ENCODE measurements at regions not wholly inside any gene's neighbourhood (a gene's known extent, or its start where the extent isn't known, plus 50 kb on each side); places are given as distances from the start of the nearest gene placed in this dataset.

DNA sequence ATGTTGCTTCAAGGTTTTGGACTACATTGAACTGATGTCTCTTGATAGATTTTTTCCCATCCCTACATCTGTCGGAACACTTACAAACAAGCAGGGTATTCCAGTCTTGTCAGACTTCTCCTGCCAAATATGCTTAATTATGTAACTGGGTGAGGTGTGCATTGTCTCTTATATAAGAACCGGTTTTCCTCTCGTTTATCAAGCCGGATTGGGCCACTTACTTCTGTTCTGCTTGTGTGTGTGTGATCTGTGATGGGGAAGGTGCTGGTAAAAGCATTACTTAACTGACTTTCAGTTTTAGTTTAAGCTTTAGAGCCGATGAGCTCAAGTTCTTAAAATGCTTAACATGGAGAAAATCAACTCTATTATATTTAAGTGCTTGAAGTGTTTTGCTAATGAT, 57.9 kb downstream of the OTUD1 start:
- Histone ChIP-seq H2AFZ (ENCODE audit: low read length) (no peak overlapping the region), H3K23me2 (ENCODE audit: low read depth, low read length) (no peaks in the 10 kb centered on the region), H4K5ac (ENCODE audit: insufficient read length, low read depth, low read length) (no peak overlapping the region), H3K9me3 (ENCODE audit: insufficient read depth in 2 of 2, low read depth in 1 of 2, low read length in 1 of 2) (no peaks in the 10 kb centered on the region), H3K79me1 (ENCODE audit: low read depth, low read length) (no peaks in the 10 kb centered on the region), H3K9ac (replicated peaks in 1 of 4; ENCODE audit: extremely low read depth in 1 of 4, low read depth in 3 of 4, low read length in 3 of 4) (no peak overlapping the region), H3K27me3 (replicated peaks in 1 of 4; ENCODE audit: control insufficient read depth in 3 of 4, extremely low read depth in 1 of 4, insufficient read depth in 3 of 4, low read length in 3 of 4) (no peaks in the 10 kb centered on the region), H2BK5ac (ENCODE audit: low read depth, low read length) (no peak overlapping the region), H3K27ac (ENCODE audit: low read depth, low read length) (no peak overlapping the region), H3K79me2 (ENCODE audit: control insufficient read depth in 1 of 2, insufficient read depth in 2 of 2, low read length in 2 of 2) (no peaks in the 10 kb centered on the region), H3K4me1 (replicated peaks in 1 of 4; ENCODE audit: control insufficient read depth in 3 of 4, insufficient read depth in 4 of 4, low read length in 3 of 4) (peaks cover 0 to 2% (median 0%) of the 10 kb centered on the region in 4 experiments; a peak in 1 of 7 replicates), H4K20me1 (replicated peaks in 1 of 2; ENCODE audit: control insufficient read depth in 1 of 2, insufficient read depth in 2 of 2, low read length in 2 of 2) (no peaks in the 10 kb centered on the region), H2BK15ac (ENCODE audit: low read length) (no peak overlapping the region), H4K91ac (replicated peaks; ENCODE audit: insufficient read length, low read length) (no peak overlapping the region), H4K8ac (ENCODE audit: extremely low read depth, insufficient read depth, low read length) (no peak overlapping the region), H3K23ac (ENCODE audit: insufficient read length) (no peak overlapping the region), H2BK20ac (ENCODE audit: low read length) (no peak overlapping the region), H2BK120ac (replicated peaks; ENCODE audit: low read depth, low read length) (no peak overlapping the region), H2AK5ac (ENCODE audit: low read depth, low read length) (no peak overlapping the region), H3K56ac (replicated peaks; ENCODE audit: insufficient read length, low read depth, low read length) (no peak overlapping the region), H2BK12ac (ENCODE audit: low read depth, low read length) (no peak overlapping the region), H3K14ac (ENCODE audit: insufficient read length) (no peak overlapping the region), H3K4me2 (ENCODE audit: insufficient read depth in 1 of 2, low read depth in 2 of 2, low read length in 2 of 2) (no peak overlapping the region), H3K18ac (ENCODE audit: extremely low read depth, low read length) (no peak overlapping the region), H3K4ac (replicated peaks; ENCODE audit: insufficient read length, low read depth, low read length) (no peak overlapping the region), H3K4me3 (ENCODE audit: extremely low read depth in 1 of 4, insufficient read depth in 2 of 4, low read depth in 3 of 4, low read length in 4 of 4) (no peak overlapping the region), H3K36me3 (ENCODE audit: control insufficient read depth in 2 of 4, insufficient read depth in 4 of 4, low read length in 3 of 4) (no peaks in the 10 kb centered on the region)
- FAIRE-seq = no peak
- CTCF ChIA-PET (ENCODE audit: partially characterized antibody) = interaction anchor here (4.5 kb wide), 1 partner anchor 19 kb away, joined by 15 read pairs; no protein-coding TSS in a partner anchor
- POLR2A ChIA-PET (ENCODE audit: partially characterized antibody) = no interaction called here
- no peak for DNase-seq (ENCODE audit: low read depth in 1 of 2, low spot score in 2 of 2)
- 94% methylated on average over 5 of the region's 5 CpGs; no CpG with 5 or more reads in 1 of the 2 experiments for WGBS, 2 experiments (ENCODE audit: extremely low coverage in 1 of 2, insufficient coverage in 1 of 2, insufficient read length in 1 of 2, insufficient replicate concordance in 2 of 2, low coverage in 1 of 2, low lambda C conversion rate in 2 of 2, missing lambda C conversion rate in 1 of 2)
- TF ChIP-seq RBBP5 (IDR thresholded peaks at IDR 0.05; ENCODE audit: borderline replicate concordance, low read depth, low read length) (no peak), CTBP2 (IDR thresholded peaks at IDR 0.05; ENCODE audit: borderline replicate concordance, insufficient read depth, insufficient read length, low read length) (no peak), POLR2AphosphoS5 (IDR thresholded peaks at IDR 0.05; ENCODE audit: low read depth, low read length) (no peak), FOSL1 (IDR thresholded peaks at IDR 0.05; ENCODE audit: insufficient read depth, low read depth, low read length) (no peak), ASH2L (IDR thresholded peaks at IDR 0.05; ENCODE audit: low read length) (no peak), RNF2 (IDR thresholded peaks at IDR 0.05; ENCODE audit: borderline replicate concordance, low read depth, low read length, missing control alignments, poor library complexity, severe bottlenecking) (no peak), JUND (IDR thresholded peaks at IDR 0.05; ENCODE audit: low read length) (no peak), TEAD4 (IDR thresholded peaks at IDR 0.05; ENCODE audit: low read depth, low read length) (no peak), SP4 (IDR thresholded peaks at IDR 0.05; ENCODE audit: low read length) (no peak), SIX5 (IDR thresholded peaks at IDR 0.05; ENCODE audit: low read depth, low read length) (no peak)
- TF ChIP-seq, protein P1, sequence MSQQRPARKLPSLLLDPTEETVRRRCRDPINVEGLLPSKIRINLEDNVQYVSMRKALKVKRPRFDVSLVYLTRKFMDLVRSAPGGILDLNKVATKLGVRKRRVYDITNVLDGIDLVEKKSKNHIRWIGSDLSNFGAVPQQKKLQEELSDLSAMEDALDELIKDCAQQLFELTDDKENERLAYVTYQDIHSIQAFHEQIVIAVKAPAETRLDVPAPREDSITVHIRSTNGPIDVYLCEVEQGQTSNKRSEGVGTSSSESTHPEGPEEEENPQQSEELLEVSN (IDR thresholded peaks at IDR 0.05) = no peak
- TF ChIP-seq, protein P2, sequence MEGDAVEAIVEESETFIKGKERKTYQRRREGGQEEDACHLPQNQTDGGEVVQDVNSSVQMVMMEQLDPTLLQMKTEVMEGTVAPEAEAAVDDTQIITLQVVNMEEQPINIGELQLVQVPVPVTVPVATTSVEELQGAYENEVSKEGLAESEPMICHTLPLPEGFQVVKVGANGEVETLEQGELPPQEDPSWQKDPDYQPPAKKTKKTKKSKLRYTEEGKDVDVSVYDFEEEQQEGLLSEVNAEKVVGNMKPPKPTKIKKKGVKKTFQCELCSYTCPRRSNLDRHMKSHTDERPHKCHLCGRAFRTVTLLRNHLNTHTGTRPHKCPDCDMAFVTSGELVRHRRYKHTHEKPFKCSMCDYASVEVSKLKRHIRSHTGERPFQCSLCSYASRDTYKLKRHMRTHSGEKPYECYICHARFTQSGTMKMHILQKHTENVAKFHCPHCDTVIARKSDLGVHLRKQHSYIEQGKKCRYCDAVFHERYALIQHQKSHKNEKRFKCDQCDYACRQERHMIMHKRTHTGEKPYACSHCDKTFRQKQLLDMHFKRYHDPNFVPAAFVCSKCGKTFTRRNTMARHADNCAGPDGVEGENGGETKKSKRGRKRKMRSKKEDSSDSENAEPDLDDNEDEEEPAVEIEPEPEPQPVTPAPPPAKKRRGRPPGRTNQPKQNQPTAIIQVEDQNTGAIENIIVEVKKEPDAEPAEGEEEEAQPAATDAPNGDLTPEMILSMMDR (IDR thresholded peaks at IDR 0.05; ENCODE audit: control extremely low read depth in 1 of 3, insufficient read depth in 1 of 3, low read depth in 1 of 3, low read length in 3 of 3) = no peak
